GM21447 (cell line): ENCODE measurements at regions not wholly inside any gene's neighbourhood (a gene's known extent, or its start where the extent isn't known, plus 50 kb on each side); places are given as distances from the start of the nearest gene placed in this dataset.

ENCODE experiments used
- ATAC-seq: cut with Tn5 transposase; IDR thresholded peaks from one replicate; pipeline ENCODE4 v1.9.1; 2021; ENCODE audit not compliant: unreplicated experiment

DNA sequence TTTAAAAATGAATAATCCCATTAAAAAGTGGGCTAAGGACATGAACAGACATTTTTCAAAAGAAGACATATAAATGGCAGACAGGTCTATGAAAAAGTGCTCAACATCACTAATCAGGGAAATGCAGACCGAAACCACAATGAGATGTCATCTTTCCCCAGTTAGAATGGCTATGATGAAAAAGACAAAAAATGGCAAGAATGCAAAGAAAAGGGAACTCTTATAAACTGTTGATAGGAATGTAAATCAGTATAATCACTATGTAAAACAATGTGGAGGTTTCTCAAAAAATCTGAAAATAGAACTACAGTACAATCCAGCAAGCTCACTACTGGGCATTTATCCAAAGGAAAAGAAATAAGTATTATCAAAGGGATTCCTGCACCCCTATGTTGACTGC, 169.2 kb downstream of the METTL4 start:
- no peak for ATAC-seq

DNA sequence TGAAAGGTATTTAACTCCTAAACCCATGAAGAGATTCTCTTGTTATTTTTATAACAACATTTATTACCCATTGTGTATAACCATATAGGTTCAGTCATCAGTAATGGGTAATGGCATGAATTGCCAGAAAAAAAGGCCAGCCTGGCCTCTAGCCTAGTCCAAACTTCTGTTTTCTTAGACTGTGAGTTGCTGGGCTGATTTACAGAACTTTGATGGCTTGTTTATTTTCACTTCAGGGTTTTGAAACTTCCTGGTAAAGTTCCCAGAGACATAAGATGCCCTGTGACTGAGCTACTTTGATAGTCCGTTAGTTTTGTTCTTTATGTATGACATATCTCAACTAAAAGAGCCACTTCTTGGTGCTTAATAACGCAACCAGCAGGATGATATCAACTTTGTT, 164.8 kb downstream of the METTL4 start:
- no peak for ATAC-seq

DNA sequence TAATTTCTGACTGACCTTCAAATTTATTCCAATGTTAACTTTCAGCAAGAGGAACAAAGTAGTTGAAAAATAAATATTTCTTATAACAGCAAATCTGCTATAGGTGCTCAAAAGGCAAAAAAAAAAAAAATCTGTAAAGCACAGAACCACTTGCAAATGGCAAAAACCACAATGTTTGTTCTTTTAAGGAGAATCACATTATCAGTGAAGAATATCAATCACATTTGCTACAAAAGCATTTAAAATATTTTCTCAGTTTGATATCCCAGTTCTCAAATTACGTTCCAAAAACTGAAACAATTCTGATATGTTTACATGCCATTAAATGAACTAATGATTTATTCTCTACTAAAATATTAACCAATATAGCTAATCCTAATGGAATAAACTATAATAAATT, 163.3 kb downstream of the METTL4 start:
- ATAC-seq, result no peak

DNA sequence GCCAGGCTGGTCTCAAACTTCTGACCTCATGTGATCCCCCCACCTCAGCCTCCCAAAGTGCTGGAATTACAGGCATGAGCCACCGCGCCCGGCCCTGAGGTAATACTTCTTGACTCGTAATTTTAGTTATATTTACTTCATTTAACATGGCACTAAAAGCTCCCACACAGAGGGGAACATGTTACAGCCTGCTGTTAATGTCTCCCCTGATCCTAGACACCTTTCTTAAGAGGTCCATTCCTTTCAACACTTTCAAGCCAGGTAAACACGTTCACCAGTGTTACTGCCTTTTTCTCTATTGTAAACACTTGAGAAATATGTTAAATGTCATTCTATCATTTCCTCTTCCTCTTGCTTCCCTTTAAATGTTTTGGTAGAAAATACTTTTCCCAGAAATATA, 161.4 kb downstream of the METTL4 start:
- no peak for ATAC-seq

DNA sequence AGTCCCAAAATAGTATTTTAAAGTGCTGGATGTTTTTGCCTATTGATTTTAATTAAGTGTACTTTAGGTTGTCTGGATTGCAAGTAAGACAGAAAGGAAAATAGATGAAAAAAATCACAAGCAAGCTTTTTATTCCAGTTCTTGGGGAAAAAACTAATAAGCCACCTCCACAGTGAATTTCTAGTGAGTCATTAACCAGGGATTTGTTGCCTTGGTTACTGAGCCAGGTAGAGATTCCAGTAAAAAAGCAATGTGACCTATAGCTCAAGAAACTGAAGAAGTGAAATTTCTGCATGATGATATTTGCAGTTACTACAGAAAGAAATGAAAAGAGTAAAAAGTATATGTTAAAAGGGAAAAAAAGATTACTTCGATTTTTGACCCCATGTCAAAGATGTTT, 160.6 kb downstream of the METTL4 start:
- ATAC-seq, result no peak

DNA sequence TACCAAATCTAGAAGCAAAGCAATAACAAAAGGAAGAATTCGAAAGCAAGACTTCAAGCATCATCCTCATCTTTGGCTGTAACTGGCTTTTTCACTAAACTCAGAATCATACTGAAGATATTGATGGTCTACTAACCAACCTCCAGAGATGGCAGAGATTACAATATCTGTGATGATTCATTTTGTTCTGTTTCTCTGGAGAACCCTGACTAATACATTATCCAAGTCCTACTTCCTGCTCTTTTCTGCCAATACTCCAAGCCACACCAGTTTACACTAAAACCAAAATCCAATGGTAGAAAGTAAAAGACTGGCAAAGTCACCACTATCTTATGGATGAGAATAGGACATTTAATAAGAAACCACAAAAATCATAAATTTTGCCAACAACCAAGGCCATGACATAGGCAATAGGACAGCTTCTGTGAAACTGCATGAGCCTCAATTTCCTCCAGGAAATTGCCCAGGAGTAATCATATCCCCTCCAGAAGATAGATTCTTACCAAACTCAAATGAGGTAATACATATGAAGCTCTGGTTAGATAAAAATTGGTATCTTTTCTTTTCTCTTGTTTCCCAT, 159.8 kb downstream of the METTL4 start:
- ATAC-seq, result no peak

DNA sequence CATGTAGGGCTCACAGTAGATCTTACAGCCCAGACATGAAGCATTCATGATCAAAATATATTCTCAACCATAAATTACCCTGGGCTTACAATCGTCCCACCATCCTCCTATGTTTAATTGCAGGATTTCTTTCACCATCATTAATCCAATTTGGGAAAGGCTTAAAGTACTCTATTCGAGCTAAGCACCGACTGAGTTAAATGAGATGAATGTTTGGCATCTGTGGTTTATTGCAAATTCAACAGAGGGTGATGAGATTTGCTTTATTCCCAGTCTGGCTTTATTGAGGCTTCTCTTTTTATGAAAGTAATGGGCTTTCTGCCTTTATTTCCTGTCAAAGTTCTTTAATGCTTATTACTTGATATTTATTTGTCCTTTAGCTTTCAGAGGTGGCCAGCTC, 159.0 kb downstream of the METTL4 start:
- no peak for ATAC-seq

DNA sequence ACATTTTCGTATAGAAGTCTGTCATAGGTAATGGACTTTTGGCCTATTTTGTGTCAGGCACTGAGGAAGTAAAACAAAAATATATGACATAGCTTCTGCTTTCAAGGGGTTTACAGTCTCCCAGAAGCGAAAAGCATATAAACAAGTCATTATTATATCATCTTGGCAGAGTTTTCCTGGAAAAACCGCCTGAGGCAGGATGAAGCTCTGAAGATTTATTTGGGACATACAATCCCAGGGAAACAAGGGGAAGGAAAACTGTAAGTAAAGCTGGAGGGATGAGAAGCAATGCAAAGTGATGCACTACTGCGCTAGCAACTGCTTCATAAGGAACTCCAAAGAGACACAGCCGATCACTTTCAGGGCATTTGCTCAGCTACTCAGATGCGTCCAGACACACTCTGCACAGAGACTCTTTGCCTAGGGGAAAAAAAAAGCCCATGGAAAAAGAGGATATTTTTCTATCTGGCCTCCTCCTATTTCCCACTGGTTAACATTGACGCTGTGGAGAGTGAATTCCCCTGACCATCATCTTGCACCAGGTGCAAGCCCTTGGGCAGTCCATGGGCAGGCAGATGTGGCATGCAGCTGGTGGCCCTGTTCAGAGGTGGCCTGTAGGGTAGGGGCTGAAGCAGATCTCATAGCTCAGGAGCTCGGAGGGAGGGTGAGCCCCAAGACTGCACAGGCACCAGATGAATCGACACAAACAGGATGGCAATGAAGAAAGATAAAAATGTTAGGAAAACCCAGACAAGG, 158.1 kb downstream of the METTL4 start:
- ATAC-seq, result no peak

DNA sequence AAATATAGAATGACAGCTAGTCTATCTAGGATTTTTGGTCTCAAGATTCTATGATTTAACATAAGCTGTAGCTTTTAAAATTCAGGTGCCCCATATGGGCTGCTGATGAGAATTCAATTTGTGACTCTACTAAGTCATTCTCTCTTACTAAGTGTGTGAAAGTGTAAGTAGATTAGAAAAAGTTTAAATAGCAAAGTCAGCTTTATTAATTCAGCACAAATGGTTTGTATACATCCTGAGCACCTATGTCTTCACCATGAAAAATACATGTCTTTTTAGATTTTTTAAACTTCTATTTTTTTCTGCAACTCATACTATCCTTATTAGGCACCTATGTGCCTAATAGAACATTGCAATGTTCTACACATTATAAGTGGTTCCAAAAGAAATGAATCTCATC, 157.1 kb downstream of the METTL4 start:
- no peak for ATAC-seq

DNA sequence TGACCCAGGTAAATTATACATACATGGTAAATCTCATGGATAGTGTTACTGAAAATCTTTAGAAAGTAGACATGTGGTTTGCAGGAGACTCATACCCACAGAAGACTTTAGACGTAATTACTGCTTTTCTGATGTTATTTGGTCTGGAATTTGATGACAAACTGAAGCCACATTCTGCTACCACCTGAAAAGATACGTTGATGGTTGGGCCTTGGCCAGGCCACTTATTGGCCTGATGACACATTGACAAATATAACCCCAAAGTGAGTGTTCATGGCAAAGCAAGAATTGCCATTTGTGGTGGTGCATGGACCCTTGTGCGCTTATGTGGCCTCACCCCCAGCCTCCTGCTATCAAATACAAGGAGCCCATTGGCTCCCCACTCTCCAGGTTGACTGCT, 155.6 kb downstream of the METTL4 start:
- ATAC-seq, result no peak

DNA sequence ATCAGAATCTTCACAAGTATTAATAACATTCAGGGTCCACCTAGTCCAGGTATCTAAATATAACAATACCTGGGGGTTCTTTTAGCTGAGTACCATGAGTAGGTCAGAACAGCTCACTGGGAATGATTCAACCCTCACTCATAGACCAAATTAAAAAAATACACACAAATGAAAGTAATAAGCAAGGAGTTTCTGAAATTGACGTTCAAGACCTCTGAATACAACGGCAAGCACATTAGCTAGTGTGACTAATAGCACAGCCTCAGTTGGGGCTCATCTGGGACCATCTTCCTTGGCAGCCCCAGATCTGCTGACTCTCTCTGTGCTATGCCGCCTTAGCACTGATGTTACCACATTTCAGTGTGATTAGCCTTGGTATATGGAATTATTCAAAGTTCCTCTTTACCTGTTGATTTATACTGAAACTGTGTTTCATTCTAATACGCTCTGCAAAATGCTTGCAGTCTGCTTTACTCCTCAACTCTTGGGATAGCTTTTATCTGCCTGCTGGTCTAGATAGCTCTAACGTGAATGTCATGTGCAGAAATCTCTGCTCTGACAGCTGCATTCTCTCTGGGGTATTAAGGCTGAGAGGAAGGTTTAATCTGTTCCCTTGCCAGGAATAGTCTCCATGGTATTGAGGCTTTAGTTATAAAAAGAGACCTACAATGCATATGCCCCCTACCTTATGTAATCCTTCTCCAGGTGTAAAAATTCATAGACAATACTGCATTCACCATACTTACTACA, 153.3 kb downstream of the METTL4 start:
- no peak for ATAC-seq

DNA sequence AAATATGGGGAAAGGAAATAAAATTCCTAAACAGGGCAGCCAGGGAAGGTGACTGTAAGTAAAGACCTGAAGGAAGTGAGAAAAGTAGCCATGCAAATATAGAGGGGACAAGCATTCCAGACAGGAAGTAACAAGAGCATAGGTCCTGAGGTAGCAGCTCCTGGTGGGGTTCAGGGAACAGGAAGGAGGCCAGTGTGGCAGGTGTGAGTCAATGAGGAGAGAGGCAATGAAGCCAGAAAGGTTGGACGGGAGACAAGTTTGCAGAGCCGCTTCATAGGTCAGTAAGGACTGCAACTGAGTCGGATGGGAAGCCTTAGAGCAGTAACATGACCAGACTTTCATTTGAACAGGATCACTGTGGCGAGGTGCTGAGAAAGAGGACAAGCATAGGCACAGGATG, 150.9 kb downstream of the METTL4 start:
- no peak for ATAC-seq

DNA sequence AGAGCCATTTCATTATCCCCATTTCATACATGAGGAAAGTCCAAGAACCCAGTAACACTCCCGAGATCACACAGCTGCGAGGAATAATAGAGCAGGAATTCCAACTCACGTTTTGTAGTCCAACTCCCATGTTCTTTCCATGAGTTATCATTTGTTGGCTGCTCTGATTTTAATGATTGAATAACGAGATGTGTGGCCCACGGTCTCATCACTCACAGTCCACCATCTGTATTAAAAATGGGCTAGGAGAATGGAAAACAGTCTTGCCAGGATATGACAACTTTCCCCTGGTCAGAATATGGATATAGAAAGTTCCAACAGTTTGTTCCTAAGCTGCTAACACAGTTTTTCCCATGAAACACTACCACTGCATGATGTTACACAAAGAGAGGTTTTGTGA, 147.5 kb downstream of the METTL4 start:
- ATAC-seq, result no peak

DNA sequence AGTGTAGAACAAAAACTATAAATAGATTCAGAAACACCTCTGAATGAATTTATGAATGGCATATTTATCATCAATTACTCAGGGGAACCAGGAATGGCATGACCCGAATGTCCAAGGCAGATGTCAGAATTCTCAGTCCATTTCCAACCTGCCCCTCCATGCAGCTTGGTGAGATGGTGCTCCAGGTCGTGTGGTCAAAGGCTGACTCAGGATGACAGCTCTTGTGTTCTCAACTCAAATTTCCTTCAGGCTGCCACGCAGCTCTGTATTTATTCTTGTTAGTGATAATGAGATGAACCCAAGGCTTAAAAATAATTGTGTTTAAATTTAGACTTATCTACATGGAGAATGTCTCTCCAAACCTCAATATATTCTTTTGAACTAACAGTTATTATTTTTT, 146.9 kb downstream of the METTL4 start:
- ATAC-seq, result no peak

DNA sequence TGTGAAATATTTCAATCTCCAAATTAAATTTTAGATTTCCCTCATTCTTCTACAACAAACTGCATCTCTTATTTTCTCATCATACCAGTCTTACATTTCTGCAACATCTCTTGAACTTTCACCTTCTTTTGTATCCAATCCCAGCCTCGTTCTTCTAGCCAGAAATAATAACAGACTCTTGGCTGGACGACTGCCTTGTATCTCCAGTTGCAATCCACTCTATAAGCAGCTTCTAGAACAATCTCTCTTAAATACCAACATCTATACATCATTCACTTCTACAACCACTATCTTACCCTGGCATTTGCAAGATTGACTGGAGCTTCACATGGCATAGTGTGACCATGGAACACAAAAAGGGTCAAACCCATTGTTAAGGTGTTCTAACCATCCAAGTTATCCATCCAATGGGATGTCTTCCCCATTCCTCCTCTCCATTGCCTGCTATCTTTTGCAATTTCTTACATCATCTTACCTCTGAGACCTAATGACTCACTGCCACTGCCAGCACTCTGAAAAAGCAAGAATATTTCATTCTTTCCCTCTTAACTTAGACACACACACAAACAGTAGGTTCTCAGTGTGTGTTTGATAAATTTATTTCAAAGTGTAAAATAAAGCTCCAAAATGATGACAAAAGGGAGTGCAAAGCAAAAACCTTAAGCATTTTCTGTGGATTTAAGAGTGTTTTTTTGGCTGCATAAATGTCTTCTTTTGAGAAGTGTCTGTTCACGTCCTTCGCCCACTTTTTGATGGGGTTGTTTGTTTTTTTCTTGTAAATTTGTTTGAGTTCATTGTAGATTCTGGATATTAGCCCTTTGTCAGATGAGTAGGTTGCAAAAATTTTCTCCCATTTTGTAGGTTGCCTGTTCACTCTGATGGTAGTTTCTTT, 145.6 kb downstream of the METTL4 start:
- no peak for ATAC-seq

DNA sequence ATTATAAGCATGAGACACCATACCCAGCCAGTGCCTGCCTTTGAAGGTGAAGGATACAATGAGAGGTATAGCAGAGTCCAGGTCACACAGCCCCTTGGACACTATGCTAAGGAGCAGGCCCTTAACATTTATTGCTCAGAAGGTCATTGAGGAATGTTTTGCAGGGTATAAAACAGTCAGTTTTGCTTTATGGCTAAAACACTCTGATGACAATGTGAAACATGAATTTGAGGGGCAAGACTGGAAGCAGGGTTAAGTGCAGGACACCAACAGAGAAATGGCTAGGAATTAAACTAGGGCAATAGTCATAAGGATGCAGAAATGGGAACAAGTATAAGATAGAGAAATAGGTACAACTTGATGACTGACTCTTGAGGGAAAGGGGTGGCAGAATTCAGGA, 141.1 kb downstream of the METTL4 start:
- ATAC-seq, result no peak

DNA sequence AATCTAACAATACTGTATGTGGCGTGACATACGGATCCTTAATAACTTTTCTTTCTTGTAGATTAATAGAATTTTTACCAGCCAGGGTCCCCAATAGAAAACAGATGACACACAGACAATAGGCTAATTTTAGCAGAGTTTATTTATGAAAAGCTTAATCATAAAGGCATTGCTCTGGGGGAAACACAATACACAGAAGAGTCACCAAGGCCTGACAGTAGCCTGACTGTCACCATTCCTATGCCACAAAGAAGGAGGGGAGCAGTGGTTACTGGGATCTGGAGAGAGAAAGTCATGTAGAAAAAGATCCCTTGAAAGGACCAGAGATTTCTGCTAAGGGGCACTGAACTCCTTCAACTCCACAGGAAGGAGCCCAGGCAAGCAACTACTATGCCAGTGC, 139.5 kb downstream of the METTL4 start:
- ATAC-seq, result no peak

DNA sequence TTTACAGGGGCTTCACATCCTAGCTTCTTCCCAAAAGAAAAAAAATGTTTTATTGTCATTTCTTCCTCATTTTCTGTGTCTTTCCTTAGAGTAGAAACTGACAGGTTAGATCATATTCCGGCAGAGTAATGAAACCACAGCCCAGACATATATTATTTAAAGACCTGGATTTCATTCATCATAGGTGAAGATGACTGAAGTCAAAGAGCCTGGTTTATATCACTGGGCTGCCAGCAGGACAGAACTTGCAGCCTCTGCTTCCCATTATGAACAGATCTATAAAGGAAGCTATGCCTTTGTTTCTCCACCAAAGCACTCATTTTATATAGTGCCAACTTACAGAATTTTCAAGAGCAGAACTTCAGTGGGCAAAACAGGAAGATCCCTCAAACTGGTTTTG, 137.9 kb downstream of the METTL4 start:
- ATAC-seq, result no peak

DNA sequence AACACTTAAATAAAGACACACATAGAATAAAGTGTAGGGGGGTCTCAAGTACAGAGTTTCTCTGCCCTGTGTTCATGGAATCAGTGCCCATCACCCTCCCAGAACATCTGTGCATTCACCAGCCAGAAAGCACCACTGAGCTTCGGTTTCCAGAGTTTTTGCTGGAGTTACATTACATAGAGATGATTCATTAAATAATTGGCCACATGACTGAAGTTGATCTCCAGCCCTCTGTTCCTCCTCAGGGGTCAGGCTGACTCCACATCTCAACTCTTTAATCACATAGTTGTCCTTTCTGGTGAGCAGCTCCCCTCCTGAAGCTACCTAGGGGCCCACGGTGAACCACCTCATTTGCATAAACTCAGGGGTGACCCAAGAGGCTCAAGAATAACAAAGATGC, 129.8 kb downstream of the METTL4 start:
- ATAC-seq, result no peak

DNA sequence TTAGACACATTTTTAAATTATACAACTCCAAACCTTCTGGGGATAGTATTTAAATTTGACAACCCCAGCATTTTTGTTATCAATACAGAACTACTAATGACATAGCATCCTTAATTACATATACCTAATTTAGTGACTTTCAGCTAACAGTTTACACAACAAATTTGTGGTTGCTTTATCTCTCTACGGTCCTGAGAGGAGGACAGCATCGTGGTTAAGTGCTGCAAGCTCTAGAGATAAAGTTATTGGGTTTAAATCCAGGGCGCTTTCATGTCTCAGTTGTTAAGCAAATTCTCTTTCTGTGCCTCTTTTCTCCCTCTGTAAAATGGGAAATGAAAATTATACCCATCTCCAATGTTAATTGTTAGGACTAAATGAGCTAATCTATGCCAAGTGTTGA, 129.3 kb downstream of the METTL4 start:
- ATAC-seq, result no peak

DNA sequence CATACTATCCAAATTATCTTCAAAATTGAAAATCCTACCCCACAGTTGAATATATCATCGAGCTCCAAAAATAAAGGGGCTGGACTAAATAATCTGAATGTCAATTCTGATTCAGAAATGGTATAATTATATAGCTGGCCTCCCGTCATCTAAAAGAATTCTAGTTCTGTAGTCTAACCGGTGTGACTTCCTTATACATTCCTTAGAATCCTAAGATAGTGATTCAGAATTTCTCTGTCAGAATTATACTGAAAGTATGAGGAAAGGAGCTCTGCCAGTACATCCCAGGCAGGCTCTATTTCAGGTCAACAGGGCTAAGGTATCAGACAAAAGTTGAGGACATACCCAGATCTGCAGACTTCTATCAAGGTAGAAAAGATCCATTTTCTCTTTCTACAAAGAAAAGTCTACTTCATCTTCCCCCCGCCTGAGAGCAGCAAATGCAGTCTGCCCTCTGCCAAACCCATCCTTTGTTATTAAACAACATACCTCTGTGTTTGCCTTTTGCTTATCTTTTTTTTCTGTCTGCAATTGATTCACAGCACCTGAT, 128.5 kb downstream of the METTL4 start:
- no peak for ATAC-seq
